ENCODE measurements at regions not wholly inside any gene's neighbourhood (a gene's known extent, or its start where the extent isn't known, plus 50 kb on each side); places are given as distances from the start of the nearest gene placed in this dataset.
"Not testable (repeated sequence)": the region's sequence is repeated elsewhere in the genome, so short reads cannot be mapped to it uniquely, and the experiment has no call there.

DNA sequence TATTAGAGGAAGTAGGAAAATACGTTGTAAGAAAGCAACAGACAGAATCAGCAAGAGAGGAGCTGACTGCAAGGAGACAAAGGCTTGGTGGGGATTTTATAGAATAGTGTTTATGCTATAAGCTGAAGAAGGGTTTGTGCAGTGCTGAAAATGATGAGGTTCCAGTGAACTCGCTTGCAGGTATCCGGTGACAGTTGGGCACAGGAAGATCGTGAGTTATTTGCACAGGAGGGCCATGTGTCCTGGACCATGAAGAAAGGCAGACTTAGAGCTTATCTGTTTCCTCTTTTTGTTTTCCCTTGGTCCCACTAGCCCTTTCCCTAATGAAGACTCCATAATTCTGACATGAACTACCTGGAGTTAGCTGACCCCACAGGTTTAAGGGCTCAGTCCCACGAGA, 61.4 kb downstream of the NXNL2 start:
- DNase-seq: no peak

DNA sequence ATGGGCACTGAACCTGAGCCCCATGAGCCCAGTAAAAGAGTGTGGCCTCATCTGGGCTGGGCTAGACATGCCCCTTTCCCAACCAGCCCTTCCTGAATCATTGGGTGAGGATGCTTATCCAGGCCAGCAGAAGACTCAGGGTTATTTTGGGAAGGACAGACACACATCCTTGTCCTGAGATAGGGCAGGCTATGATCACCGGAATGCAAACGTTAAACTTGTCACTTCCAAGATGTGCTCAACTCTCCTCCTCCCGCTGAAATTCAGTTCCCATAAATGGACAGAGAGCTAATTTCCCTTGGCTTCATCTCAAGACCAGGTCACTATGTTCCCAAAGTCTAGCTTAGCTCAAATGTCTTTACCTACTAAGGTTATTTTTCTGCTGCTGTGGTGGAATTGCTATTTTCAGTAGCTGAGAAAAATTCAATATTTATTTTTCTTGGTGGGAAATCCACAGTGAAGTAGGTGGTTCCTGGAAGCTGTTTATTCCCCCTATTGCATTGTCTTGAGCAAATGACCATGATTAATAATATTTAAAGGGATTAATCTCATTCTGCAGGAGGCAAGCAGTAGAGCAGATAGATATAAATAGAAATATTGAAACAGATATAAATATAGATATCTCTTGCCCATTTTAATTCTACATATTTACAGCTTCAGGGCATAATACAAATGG, 70.0 kb downstream of the NXNL2 start:
- no peak for DNase-seq

DNA sequence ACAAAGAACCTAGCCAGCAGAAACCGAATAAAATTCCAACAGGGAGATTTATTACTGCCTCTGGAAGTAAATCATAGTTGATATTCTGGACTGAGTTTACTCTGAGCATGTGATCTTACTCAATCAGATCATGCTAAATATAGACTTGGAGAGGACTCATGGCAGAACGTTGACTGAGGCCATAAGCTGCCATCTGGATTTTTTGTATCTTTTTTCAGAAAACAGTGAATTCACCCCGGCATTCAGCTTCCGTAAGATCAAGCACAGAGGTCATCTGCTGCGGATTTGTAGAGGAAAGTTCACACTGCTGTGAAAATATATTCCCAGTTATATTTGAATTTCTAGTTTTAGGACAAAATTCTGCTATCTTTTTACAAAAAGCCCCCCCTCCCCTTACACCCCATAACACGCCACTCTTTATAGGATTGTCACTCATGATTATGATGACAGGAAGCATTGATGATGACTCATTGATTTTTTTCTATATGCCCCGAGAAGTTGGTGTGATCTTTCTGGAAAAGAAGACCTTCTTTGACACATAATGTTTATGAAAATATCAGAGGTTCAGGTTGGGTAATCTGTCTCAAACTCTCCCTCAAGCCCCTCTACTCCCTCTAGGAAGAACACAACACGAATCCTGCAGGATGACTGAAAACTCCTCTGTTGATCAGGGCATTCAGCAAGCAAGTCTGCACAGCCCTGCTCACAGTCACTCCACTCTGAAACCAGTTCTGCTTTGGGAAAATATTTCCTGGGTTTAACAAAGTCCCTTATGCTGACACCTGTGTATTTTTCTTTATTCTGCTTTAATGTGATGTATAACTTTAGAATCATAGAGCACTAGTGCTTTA, 70.8 kb downstream of the NXNL2 start:
- no peak for DNase-seq

DNA sequence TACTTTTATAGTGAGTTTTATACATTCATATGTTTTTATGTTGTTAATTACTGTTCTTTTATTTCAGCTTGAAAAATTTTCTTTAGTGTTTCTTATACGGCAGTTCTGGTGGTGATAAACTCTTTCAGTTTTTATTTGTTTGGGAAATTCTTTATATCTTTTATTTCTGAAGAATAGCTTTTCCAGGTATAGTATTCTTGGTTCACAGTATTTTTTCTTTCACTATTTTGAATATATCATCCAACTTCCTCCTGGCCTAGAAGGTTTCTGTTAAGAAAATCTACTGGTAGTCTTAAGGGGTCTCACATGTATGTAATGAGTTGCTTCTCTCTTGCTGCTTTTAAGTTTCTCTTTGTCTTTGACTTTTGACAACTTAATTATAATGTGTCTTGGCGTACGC, 79.4 kb downstream of the NXNL2 start:
- no peak for DNase-seq

DNA sequence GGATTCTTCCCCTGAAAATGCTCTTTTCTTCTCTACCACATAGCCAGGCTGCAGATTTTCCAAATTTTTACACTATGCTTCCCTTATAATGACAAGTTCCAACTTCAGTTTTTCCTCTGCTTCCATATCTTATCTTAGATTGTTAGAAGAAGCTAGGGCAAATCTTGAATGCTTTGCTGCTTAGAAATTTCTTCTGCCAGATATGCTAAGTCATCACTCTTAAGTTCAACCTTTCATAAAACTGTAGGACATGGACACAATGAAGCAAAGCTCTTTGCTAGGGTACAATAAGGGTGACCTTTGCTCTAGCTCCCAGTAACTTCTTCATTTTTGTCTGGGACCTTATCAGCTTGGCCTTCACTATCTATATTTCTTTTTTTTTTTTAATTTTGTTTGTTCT, 88.7 kb downstream of the NXNL2 start:
- DNase-seq: no peak

DNA sequence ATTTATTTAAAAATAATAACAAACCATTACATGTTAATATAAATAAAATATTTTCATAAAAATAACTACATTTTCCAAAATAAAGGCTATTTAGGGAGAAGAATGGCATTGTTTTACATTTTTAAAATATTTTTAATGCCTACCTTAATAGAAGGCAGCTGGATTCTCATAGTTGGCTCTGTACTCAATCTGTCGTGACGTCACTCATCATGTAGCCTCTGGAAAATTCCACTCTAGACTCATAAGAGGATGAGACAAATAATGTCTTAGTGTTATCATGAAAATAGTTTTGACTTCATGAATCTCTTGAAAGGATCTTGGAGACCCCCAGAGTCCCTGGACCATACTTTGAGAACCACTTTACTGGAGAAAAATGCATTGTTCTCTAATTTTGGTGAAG, 93.1 kb downstream of the NXNL2 start:
- no peak for DNase-seq

DNA sequence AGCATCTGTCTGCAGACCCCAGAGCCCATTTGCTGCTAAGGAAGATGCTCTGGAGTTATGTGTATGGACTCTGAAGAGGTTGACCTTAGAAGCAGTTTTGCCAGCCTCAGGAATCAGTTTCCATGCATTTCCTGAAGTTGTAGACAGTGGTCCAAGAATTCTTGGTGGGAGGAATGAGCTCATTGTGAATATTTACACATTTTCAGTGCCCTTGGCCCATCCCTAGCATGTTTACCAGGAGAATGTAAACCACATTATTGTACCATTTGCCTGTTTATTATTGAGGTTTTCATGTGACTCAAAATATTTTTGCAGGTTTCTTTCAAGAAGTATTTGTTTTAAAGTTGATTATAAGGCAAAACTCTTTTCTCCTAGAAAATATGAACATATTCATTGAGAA, 93.8 kb downstream of the NXNL2 start:
- DNase-seq: no peak

DNA sequence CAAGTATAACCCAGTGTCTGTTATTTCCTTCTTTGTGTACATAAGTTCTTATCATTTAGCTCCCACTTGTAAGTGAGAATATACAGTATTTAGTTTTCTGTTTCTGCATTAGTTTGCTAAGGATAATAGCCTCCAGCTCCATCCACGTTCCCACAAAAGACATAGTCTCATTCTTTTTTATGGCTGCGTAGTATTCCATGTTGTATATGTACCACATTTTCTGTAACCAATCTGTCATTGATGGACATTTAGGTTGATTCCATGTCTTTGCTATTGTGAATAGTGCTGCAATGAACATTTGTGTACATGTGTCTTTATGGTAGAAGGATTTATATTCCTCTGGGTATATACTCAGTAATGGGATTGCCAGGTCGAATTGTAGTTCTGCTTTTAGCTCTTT, 95.6 kb downstream of the NXNL2 start:
- DNase-seq: not testable (repeated sequence)

DNA sequence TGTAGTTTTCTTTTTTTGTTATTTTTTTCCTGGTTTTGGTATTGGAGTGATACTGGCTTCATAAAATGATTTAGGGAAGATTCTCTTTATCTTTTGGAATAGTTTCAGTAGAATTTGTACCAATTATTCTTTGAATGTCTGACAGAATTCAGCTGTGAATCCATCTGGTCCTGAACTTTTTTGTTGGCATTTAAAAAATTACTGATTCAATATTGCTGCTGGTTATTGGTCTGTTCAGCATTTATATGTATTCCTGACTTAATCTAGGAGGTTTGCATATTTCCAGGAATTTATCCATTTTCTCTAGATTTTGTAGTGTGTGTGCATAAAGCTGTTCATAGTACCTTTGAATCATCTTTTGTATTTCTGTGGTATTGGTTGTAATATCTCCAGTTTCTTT, 100.2 kb downstream of the NXNL2 start:
- DNase-seq: no peak

DNA sequence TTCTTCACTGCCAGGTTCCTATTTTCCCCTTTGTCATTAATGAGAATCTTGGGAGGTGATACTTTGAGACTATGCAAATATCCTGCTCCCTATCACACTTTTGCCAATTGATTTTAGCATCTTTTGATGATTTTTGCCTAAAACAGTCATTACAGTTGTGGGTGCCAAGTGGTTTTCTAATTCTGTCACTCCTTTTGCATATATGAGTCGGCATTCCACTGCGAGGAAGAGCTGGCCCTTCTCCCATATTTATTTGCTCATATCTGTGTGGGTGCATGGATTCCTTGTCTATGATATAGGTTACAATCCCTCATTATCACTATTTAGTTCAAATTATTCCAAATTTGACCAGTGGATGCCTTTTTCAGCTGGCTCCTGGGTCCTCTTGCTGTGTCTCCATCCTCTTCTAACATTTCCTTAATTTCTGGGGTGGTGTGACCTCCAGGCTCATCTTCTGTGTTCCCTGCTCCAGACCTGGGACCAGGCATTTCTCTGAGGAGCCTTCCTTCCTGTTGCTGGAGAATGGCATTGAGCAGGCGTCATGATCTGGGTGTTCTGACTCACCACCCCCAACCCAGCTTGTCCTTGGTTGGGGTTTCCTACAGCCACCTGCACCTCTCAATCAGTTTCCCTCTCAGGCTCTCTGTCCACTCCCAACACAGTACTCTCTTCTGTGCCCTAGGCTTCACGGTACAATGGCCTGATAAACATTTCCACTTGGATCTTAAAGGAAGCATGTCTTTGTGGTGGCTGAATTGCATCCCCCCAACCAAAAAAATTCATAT, 106.7 kb downstream of the NXNL2 start:
- no peak for DNase-seq

DNA sequence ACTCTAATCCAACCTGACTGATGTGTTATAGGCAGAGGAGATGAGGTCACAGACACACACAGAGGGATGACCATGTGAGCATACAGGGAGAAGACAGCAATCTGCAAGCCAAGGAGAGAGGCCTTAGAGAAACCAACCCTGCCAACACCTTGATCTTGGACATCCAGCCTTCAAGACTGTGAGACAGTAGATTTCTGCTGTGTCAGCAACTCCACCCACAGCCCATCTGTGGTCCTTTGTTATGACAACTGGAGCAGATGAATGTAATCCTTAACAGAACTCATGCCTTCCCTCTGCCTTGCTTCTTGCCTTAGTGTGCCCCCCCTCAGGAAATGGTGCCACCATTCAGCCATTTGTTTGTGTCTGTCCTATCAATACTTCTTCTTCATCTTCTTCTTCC, 107.4 kb downstream of the NXNL2 start:
- no peak for DNase-seq

DNA sequence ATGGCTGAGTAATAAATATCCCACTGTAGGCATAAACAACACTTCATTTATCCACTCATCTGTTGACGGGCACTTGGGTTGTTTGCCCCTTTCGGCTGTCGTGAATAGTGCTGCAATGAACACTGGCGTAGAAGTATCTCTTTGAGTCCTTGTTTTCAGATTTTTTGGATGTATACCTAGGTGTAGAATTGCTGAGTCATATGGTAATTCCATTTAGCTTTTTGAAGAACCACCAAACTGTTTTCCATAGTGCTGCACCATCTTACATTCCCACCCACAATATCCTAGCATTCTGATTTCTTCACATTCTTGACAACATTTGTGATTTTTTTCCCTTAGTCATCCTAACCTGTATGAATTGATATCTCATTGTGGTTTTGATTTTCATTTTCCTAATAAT, 109.0 kb downstream of the NXNL2 start:
- no peak for DNase-seq

DNA sequence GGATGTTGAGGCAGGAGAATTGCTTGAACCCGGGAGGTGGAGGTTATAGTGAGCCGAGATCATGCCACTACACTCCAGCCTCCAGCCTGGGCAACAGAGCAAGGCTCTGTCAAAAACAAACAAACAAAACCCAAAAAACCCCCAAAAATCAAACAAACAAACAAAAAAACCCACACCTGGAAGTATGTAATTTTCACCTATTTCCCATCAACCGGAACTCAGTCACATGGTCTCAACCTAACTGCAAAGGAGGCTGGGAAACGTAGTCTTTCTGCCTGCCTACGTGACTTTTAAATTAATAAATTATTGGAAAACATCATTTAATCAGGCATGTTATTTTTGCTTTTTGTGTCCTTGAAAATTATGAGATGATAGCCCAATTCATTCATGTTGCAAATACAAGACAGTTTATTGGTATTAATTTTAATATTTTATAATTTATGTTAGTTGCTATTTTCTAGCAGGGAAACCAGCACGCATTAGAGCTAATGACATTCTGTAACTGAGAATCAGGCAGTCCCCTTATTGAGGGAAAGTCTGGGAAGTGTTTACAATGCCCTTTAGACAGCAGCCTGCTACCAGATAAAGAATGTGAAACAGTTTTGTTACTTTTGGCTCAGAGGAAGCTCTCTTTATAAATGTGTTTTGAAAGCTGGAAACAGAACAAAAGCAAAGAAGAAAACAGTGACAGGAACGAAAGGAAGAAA, 110.3 kb downstream of the NXNL2 start:
- DNase-seq: no peak

DNA sequence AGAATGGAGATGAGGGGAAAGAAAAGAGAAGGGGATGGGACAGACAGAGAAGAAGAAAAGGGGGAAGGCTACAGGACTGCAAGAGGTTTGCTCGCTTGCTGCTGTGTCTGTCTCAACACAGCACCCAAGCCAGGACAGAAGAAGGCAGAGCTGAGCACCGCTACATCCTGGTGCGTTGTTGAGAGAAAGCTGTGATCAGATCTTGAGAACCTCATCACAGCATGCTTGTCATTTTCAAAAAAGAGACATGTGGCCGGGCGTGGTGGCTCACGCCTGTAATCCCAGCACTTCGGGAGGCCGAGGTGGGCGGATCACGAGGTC, 110.9 kb downstream of the NXNL2 start:
- DNase-seq: no peak

DNA sequence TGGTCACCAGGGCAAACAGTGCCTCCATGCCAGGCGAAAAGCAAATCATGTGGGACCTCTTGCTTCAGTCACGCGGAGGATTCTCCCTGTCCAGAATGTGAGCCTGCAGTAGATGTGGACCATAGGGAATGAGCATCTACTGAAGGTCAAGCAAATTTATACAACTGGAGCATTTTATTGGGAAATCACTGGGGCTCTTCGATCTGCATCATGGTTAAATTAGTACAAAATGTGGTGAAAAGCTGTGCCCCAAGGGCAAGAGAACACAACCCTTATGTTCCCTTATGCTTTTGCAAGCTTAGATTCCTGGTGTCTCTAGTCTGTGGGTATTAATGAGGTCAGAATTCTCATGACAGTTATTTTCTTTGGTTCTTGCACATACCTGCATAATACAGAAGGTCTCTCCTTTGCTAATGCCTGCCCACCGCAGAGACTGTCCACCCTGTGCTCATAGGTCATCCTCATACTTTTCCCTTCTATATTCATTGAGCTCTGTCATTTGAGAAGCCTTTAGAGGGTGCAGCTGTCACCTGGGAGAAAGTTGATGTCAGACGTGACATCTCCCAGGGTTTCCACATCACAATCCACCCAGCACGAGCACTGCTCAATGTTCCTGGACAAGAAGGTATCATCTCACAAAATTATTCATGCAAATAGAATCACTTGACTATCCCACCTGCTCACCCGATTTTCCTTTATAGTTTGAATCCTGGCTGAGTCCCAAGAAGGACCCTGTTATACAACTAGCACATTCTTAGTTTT, 111.7 kb downstream of the NXNL2 start:
- DNase-seq: no peak

DNA sequence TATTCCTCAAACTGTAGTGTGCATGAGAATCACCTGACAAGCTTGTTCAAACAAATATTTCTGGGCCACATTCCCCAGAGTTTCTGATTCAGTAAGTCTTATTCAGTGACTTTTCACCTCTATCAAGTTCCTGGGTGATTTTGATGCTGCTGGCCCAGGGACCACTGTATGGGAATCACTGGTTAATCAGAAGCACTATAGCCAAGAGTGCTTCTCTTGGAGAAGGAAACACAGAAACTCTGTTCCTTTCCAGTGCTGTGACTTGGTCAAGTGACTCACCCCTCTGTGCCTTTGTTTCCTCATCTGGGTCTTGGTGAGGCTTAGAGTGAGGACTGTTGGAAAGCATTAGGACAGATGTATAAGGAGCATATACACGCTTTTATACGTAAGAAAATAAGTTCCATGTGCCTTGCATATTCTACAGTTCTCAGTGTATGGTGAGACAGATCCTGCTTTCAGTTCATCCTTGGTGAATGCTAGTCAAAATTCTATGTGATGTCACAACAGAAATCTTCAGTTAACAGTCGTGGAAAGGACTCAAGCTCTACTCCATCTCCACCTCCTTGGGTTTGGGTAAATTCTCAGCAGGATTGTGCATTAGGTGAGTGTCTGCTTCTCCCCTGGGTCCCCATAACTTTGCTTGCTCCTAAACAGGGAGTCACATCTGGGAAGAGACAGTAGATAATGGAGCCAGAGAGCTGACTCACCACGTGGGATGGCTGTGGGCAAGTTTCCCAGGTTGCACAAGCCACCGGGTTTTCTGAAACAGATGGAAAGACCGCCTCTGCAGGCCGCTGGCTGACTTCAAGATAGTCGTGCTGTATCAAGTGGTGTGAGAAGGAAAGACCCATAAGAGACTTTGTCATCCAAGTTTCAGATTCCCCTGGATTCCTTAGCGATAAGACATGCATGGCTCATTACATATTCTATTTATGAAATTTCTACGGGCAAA, 117.0 kb downstream of the NXNL2 start:
- DNase-seq: no peak

DNA sequence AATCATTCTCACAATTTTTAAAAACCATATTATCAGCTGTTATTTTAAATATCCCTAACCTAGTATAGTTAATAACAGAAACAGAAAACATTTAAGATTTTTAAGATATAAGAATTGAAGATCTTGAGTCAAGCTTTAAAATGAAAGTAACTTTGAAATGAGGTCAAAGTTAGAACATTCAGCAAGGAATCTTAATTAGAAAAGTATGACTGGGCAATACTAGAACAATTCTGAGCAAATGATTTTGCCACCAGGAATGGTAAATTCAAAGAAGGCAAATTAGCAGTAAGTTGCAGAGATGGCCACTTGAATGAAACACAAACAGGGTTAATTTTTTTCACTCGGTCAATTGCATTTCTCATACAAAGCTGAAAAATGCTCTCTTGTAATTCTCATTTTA, 117.9 kb downstream of the NXNL2 start:
- DNase-seq: no peak

DNA sequence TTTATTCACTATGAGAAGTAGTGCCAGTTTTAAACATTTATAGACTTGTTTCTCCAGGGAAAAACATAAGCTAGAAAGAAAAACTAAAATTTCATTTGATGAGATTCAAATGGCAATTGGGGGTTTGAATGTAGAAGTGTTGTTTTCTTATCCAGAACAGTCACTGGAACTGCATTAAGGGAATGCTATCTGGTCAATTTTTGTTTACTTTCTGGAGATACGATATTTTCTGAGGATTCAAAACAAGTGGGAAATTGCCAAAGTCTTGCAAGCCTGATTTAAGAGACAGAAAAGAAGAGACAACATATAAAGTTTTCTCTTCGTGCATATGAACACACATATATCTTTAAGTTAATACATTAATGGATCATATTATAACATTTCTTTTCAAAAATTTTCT, 118.4 kb downstream of the NXNL2 start:
- DNase-seq: no peak

DNA sequence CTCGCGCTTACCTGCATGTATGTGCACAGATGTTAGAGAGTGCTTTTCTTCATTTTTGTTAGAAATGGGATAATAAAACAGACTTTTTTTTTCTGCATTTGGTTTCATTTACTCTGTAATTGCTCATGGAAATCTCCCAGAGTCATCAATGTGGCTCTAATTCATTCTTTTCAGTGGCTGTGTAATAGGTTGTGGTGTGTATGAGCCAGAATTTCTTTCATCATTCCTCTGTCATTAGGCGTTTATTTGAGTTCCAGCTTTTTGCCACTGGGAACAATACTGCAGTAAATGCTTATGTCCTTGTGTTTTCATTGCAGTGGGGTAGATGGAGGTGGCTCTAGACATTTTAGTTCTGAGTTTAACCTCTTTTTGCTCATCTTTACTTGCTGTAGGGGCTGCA, 118.9 kb downstream of the NXNL2 start:
- DNase-seq: no peak

DNA sequence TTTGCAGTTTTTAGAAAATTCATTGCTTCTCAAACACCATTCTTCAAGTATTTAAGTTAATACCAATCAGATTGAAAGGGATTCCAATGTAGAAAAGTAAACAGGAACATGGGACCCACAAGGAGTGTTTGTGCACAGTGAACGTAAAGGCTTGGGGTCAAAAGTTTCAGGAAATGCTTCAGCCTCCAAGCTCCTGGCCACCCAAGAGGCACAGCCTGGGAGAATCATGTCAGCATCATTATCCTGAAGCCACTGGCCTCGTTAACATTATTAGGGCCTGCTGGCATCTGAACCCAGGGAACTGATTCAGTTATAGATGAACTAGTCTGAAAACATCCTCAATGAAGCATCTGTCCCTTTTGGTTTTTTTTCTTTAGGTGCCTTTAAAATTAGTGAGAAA, 122.9 kb downstream of the NXNL2 start:
- DNase-seq: no peak

DNA sequence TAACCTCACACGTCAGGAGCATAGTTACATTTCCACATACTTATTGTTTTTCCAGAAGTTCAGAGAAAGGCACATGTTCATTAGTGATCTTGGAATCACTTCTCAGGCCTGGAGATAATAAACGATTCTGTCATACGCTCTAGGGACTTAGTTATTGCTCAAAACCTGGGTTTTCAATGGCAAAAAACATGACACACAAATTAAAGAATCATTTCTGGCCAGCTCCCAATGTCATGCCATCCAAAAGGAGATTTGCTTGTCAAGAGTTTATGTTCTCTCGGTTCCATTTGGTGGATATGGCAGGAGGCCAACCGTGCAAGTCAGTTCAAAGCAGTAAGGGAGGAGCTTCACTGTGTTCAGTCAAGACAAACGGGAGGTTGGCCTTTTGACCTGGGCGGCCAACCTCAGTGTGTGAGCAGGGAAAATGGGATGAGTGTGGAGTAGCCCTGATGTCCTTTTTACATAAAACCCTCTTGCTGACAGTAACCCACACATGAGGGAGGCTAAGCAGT, 123.4 kb downstream of the NXNL2 start:
- no peak for DNase-seq

All from T-helper 1 cell (primary cell).